T-helper 22 cell (primary cell): ENCODE measurements at regions not wholly inside any gene's neighbourhood (a gene's known extent, or its start where the extent isn't known, plus 50 kb on each side); places are given as distances from the start of the nearest gene placed in this dataset.

Source experiments
- DNase-seq: peaks from one replicate; pipeline ENCODE4 v3.0.0-alpha.2; 2020; ENCODE audit warnings: low read depth

DNA sequence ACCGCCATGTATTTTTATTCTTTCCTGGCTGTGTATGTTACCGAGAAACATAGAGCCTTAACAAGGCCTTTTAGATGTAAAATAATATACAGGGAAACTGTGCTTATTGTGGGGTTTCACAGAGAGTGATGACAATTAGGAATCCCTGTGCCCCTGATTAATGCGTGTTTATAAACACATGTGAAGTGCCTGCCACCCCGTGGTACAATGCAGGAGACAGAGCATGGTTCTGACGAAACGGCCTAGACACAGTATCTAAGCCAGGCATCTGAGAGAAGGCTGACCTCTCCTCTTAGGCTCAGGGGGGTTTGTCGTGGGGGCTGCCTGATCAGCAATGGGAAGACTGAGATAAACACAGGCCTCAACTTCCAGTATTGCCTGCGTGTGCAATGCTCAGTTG lies 200.0 kb downstream of the AJAP1 start:
- no peak for DNase-seq

DNA sequence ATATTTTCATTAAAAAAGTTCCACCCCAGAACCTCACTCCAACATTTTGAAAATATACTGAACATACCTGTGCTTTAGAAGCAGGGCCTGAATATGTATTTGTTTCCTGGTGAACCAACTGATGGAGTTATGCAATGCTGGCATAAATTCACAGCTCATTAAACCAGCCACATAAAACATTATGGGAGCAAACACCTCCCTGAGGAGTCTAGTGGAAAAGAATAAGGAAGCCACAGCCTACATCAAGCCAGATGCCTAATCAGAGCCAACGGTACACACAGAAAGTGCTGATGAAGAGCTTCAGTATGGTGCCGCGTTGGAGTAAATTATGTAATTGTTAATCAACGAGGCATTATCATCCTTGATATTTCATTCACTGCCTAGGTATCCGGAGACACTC lies 199.5 kb downstream of the AJAP1 start:
- DNase-seq = no peak

DNA sequence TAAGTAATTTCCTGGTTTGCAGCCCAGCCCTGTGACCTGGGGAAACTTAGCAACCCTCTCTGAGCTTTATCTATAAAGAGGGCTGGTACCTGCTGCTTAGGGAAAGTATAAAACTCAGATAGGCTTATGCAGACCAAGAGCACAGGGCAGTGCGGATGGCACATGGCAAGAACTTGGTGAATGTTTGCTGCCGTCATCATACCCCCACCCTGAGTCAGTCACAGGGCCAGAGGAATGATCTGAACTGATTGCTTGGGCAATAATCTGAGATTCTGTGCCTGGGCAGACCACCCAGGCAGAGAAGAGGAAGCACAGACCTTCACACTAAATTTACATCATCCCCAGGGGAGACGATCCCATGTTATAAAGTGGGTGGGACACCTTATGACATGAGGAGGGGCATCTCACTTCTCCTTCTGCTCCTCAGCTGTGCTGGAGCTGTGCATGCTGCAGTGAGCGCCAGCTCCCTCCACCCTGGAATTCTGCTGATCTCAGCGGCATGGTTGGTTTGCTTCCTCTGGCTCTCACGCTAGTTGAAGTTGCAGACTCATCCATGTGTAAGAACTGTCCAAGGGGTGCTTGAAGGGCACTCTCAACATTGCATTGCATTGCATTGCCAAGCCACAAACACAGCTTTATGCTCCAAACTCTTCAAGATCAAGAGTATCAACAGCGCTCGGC lies 197.1 kb downstream of the AJAP1 start:
- no peak for DNase-seq

DNA sequence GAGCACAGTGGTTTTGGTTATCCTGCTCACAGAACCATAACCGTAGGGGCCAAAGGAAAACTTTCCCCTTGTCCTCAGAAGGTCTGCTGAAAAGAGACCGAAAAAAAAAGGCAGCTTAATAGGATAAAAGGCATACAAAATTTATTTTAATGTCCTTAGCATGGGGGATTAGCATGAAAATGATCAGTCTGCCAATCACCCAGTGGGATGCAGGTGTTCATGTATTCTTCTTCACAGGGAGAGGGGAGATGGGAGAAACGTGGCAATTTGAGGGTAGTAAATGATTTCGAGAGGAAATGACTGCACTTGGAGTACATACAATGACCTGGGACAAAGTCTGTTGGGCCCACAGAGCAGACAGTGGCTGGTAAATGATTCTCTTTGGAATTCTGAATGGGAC lies 194.0 kb downstream of the AJAP1 start:
- no peak for DNase-seq

DNA sequence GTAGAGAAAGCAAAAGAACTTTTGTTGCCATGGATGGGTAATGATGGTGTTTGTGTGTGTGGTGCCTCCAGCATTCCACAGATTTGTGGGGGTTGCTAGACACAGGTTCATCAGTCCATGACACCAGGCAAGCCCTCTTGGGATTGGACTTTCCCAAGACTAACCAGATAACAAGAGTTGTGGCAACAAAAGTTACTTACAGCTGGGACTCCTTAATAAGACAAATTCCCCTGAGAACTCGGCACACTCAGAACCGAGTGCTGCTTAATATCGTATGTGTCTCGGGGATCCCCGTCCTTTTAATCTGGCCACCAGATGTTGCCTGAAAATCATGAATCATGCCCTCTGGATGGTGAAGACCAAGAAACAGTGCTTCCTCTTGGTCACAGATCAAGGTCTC lies 193.3 kb downstream of the AJAP1 start:
- DNase-seq = no peak
